ENCODE measurements at regions not wholly inside any gene's neighbourhood (a gene's known extent, or its start where the extent isn't known, plus 50 kb on each side); places are given as distances from the start of the nearest gene placed in this dataset.

- no peak for DNase-seq (ENCODE audit: low spot score)
These were observed 294.2 kb downstream of the FGF9 start for GRCh38 chr13:21965095-21965494.

GRCh38 chr13:21966014-21966413, 295.1 kb downstream of the FGF9 start:
- no peak for DNase-seq (ENCODE audit: low spot score)

GRCh38 chr13:21967871-21968270, 297.0 kb downstream of the FGF9 start:
- DNase-seq (ENCODE audit: low spot score) = no peak

- no peak for DNase-seq (ENCODE audit: low spot score)
These were observed 299.3 kb downstream of the FGF9 start for GRCh38 chr13:21970172-21970571.

- no peak for DNase-seq (ENCODE audit: low spot score)
These were observed 300.0 kb downstream of the FGF9 start for GRCh38 chr13:21970918-21971317.

- no peak for DNase-seq (ENCODE audit: low spot score)
These were observed 301.1 kb downstream of the FGF9 start for GRCh38 chr13:21971662-21972621.

- DNase-seq (ENCODE audit: low spot score) = no peak
These were observed 302.7 kb downstream of the FGF9 start for GRCh38 chr13:21973437-21974125.

- no peak for DNase-seq (ENCODE audit: low spot score)
These were observed 303.9 kb downstream of the FGF9 start for GRCh38 chr13:21974741-21975140.

GRCh38 chr13:21976159-21976558, 305.3 kb downstream of the FGF9 start:
- no peak for DNase-seq (ENCODE audit: low spot score)

- DNase-seq (ENCODE audit: low spot score) = no peak
These were observed 308.4 kb downstream of the FGF9 start for GRCh38 chr13:21979161-21979806.

GRCh38 chr13:21980049-21980448, 309.2 kb downstream of the FGF9 start:
- no peak for DNase-seq (ENCODE audit: low spot score)

- no peak for DNase-seq (ENCODE audit: low spot score)
These were observed 313.3 kb downstream of the FGF9 start for GRCh38 chr13:21984156-21984555.

- no peak for DNase-seq (ENCODE audit: low spot score)
These were observed 315.7 kb downstream of the FGF9 start for GRCh38 chr13:21986602-21987001.

- DNase-seq (ENCODE audit: low spot score) = no peak
These were observed 316.9 kb downstream of the FGF9 start for GRCh38 chr13:21987793-21988192.

GRCh38 chr13:21988624-21989023, 317.8 kb downstream of the FGF9 start:
- DNase-seq (ENCODE audit: low spot score) = no peak

GRCh38 chr13:21996049-21996448, 325.2 kb downstream of the FGF9 start:
- no peak for DNase-seq (ENCODE audit: low spot score)

GRCh38 chr13:21997726-21998125, 326.9 kb downstream of the FGF9 start:
- no peak for DNase-seq (ENCODE audit: low spot score)

GRCh38 chr13:21998279-21998990, 327.6 kb downstream of the FGF9 start:
- peak; percentile 34 for DNase-seq (ENCODE audit: low spot score)

GRCh38 chr13:21999666-22000065, 328.8 kb downstream of the FGF9 start:
- DNase-seq (ENCODE audit: low spot score) = no peak

GRCh38 chr13:22000191-22000590, 329.3 kb downstream of the FGF9 start:
- DNase-seq (ENCODE audit: low spot score) = no peak

- no peak for DNase-seq (ENCODE audit: low spot score)
These were observed 330.5 kb downstream of the FGF9 start for GRCh38 chr13:22001336-22001735.

GRCh38 chr13:22002893-22003292, 332.0 kb downstream of the FGF9 start:
- no peak for DNase-seq (ENCODE audit: low spot score)
